ENCODE measurements at regions not wholly inside any gene's neighbourhood (a gene's known extent, or its start where the extent isn't known, plus 50 kb on each side); places are given as distances from the start of the nearest gene placed in this dataset.

- TF ChIP-seq CTCF (IDR thresholded peaks at IDR 0.05; ENCODE audit: low read depth, low read length) = no peak
- H3K9me3 ChIP-seq (ENCODE audit: low read depth) = no peaks in the 10 kb centered on the region
Observed at GRCh38 chr12:73726881-73727280, 810.8 kb upstream of the ATXN7L3B start.

GRCh38 chr12:73731658-73732057 lies 806.0 kb upstream of the ATXN7L3B start:
- no peaks in the 10 kb centered on the region for H3K27me3 ChIP-seq

More at GRCh38 chr12:73726881-73727280, 810.8 kb upstream of the ATXN7L3B start:
- Histone ChIP-seq H3K27me3 (no peaks in the 10 kb centered on the region), H3K27ac (no peak overlapping the region), H3K36me3 (no peaks in the 10 kb centered on the region), H3K4me1 (ENCODE audit: low read depth) (no peaks in the 10 kb centered on the region), H3K4me3 (no peak overlapping the region)
- no peak for DNase-seq (ENCODE audit: low read depth in 1 of 2, low spot score in 1 of 2)

GRCh38 chr12:73769337-73769736 lies 768.3 kb upstream of the ATXN7L3B start:
- no peak for DNase-seq (ENCODE audit: low read depth in 1 of 2, low spot score in 1 of 2)
- Histone ChIP-seq H3K27me3 (no peaks in the 10 kb centered on the region), H3K27ac (no peak overlapping the region), H3K36me3 (no peaks in the 10 kb centered on the region), H3K9me3 (ENCODE audit: low read depth) (no peaks in the 10 kb centered on the region), H3K4me1 (ENCODE audit: low read depth) (no peaks in the 10 kb centered on the region), H3K4me3 (no peak overlapping the region)
- TF ChIP-seq CTCF (IDR thresholded peaks at IDR 0.05; ENCODE audit: low read depth, low read length) = no peak

More at GRCh38 chr12:73731658-73732057, 806.0 kb upstream of the ATXN7L3B start:
- no peaks in the 10 kb centered on the region for H3K36me3 ChIP-seq
- DNase-seq (ENCODE audit: low read depth in 1 of 2, low spot score in 1 of 2) = no peak
- no peaks in the 10 kb centered on the region for H3K4me1 ChIP-seq (ENCODE audit: low read depth)
- no peak for TF ChIP-seq CTCF (IDR thresholded peaks at IDR 0.05; ENCODE audit: low read depth, low read length)
- H3K27ac ChIP-seq = no peak overlapping the region
- H3K4me3 ChIP-seq = no peak overlapping the region
- H3K9me3 ChIP-seq (ENCODE audit: low read depth) = no peaks in the 10 kb centered on the region

- TF ChIP-seq CTCF (IDR thresholded peaks at IDR 0.05; ENCODE audit: low read depth, low read length) = no peak
- H3K27me3 ChIP-seq = no peaks in the 10 kb centered on the region
- H3K27ac ChIP-seq = no peak overlapping the region
- no peak for DNase-seq (ENCODE audit: low read depth in 1 of 2, low spot score in 1 of 2)
- no peaks in the 10 kb centered on the region for H3K9me3 ChIP-seq (ENCODE audit: low read depth)
- no peaks in the 10 kb centered on the region for H3K4me1 ChIP-seq (ENCODE audit: low read depth)
- no peak overlapping the region for H3K4me3 ChIP-seq
- H3K36me3 ChIP-seq = no peaks in the 10 kb centered on the region
Observed at GRCh38 chr12:73798523-73798922, 739.1 kb upstream of the ATXN7L3B start.

GRCh38 chr12:73815072-73815645 lies 722.5 kb upstream of the ATXN7L3B start:
- no peaks in the 10 kb centered on the region for H3K36me3 ChIP-seq
- TF ChIP-seq CTCF (IDR thresholded peaks at IDR 0.05; ENCODE audit: low read depth, low read length) = no peak
- H3K4me1 ChIP-seq (ENCODE audit: low read depth) = no peaks in the 10 kb centered on the region
- DNase-seq (ENCODE audit: low read depth in 1 of 2, low spot score in 1 of 2) = no peak
- H3K27ac ChIP-seq = no peak overlapping the region
- H3K9me3 ChIP-seq (ENCODE audit: low read depth) = no peaks in the 10 kb centered on the region
- no peak overlapping the region for H3K4me3 ChIP-seq
- no peaks in the 10 kb centered on the region for H3K27me3 ChIP-seq
